ENCODE measurements at regions not wholly inside any gene's neighbourhood (a gene's known extent, or its start where the extent isn't known, plus 50 kb on each side); places are given as distances from the start of the nearest gene placed in this dataset.
"Not testable (repeated sequence)": the region's sequence is repeated elsewhere in the genome, so short reads cannot be mapped to it uniquely, and the experiment has no call there.

DNA sequence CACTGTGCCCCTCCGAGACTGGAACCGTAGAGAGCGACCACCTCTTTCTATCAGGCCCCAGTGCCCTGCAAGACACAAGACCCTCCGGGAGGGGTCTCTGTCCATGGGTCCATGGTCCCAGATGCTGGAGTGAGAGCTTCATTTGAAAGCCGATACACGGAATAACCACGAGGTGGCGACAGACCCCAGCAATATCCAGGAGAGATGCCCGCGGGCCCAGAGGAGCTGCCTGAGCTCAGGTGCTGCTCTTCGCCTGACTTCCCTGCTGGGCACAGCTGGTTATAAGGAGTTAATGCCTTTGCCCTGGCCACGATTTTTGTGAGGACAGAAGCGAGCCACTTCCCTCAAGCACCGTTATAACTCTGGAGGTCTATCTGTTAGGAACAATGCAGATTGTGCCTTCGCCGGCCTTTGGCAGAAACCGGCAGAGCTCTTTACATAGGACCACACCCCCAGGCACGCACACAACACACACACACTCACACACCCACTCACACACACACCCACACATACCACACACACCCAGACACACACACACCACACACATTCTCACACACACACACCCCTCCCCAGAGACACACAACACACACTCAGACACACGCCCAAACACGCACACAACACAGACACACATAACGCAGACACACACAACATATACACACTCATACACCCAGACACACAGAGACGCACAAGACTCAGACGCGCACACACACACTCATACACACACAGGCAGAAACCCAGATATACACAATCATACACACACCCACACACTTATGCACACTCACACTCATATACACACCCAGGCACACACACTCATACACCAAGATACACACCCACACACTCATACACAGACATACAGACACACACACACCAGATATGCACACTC, 436.4 kb downstream of the SOX9 start:
- DNase-seq (ENCODE audit: low spot score): peak; percentile 57

GRCh38 chr17:72558971-72559476, 438.2 kb downstream of the SOX9 start:
- no peak for DNase-seq (ENCODE audit: low spot score)

DNA sequence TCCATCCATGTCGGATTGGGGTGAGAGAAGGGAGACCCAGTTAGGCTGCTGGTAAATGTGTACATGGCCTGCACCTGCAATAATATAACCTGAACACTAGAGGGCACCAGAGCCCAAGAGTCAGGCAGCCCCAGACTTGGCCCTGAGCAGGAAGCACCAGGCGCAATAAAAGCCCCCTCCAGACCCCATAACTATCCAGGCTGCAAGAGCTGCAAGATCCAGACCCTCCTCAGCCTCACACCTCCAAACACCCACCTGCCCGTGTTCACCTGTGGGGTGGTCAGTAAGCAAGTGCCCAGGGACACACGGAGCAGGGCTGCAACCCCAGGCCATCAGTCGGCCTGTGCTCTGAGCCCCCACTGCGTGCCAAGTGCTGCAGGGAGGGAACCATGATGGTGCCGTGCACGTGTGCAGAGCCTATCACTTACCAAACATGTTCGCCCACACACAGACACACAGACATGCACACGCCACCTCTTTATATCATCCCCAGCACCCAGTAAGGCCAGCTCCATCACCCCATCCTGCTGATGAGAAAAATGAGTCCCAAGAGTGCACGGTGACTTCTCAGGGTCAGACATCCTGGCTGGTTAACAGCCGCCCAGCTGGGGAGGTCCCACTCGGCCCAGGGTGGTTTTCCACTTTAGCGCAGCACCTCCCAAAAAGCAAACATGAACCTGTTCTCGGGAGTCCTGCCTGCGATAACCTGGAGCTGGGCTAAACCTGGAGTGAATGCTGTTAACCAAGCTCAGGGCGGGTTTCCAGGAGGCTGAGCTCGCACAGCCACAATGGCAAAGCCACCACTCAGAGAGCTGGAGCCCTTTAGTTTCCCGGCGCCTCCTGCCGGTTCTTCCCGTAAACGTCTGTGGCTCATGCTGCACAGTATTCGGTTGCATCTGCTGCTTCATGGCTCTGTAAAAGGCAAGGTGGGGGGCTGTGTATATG, 439.8 kb downstream of the SOX9 start:
- DNase-seq (ENCODE audit: low spot score): peak; percentile 68

DNA sequence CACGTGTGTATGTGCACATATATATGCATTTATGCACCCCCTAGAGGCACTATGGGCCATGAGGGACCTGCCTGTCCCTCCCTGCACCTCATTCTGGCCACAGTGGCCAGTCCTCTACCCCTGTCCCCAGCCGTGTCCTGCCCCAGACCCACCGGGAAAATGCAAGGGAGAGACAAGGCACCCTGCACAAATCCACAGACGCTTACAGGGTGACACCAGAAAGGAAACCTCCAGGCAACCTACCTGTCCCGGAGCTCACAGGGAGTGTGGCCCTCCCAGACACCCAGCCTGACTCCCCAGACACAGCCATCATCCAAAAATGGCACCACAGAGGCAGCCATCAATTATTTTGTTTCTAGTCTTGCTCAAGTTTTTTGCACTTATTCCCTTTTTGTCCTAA, 440.4 kb downstream of the SOX9 start:
- no peak for DNase-seq (ENCODE audit: low spot score)

GRCh38 chr17:72561680-72562079, 440.9 kb downstream of the SOX9 start:
- no peak for DNase-seq (ENCODE audit: low spot score)

DNA sequence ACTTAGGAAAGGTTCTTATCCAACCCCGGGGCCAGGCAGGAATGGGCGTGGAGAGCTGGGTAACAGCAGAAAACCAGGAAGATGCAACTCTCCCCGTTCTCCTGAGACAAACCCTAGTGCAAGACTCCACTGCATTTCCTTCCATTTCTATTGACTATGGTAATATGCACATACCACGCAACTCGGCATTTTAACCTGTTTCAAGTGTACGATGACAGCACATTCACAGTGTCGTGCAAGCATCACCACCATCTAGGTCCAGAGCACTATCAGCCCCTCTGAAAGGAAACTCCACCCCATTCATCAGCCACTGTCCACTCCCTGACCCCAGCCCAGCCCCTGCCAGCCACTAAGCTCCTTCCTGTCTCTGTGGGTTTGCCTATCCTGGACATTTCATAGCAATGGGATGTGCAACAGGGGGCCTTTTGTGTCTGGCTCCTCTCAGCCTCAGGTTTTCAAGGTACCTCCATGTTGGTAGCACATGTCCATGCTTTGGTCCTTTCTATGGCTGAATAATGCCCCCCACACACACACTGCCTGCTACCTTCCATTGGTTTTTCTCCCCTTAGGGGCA, 441.9 kb downstream of the SOX9 start:
- no peak for DNase-seq (ENCODE audit: low spot score)

GRCh38 chr17:72563952-72564351, 443.1 kb downstream of the SOX9 start:
- no peak for DNase-seq (ENCODE audit: low spot score)

DNA sequence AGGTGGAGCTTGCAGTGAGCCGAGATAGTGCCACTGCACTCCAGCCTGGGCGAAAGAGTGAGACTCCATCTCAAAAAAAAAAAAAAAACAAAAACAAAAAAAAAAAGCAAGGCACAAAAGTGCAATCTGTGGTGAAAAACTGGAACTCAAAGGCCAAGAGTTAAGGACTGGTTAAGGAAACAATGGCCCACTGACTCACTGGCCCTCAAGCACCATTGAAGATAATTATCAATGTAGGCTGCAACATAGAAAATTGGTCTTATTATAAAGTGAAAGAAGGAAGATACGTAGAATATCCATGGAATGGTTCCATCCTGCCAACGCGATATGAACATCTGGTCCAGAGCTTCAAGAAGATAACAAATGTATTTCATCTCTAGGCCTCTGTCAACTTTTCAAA, 444.2 kb downstream of the SOX9 start:
- peak; percentile 69 for DNase-seq (ENCODE audit: low spot score)

- DNase-seq (ENCODE audit: low spot score): no peak
Measured at GRCh38 chr17:72565758-72566157, 444.9 kb downstream of the SOX9 start.

DNA sequence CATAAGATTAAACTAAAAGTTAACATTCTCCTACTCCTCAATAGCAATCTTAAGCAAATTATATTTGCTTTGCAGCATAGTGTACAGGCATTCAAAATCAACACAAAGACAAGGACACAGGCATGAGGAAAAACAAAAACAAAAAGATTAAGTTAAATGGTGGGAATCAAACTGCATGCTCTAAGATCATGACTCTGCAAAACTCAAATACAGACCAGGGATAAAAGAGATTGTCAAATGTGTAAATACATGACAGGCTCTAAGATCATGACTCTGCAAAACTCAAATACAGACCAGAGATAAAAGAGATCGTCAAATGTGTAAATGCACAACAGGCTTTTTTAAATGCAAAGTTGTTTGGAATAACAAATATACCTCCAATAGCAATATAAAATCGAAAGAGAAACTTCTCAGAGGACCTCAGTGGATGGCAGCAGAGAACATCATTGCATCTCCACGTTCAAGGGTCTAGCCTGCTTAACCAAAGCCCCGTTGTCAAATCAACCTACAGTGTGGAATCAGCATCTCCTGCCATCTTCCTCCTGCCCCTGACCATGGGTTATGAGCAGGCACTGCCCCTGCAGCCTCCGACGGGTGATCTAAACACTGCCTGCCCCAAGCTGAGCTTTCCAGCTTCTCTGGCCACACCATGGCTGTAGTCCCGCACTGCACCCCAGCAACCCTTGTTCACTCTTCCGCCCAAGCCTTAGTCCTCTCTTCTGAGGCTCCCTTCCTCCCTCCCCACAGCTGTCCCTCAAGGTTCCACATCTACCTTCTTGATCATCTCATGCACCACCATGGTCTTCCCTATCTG, 446.1 kb downstream of the SOX9 start:
- DNase-seq (ENCODE audit: low spot score): no peak

GRCh38 chr17:72567774-72568173, 447.0 kb downstream of the SOX9 start:
- DNase-seq (ENCODE audit: low spot score): no peak

DNA sequence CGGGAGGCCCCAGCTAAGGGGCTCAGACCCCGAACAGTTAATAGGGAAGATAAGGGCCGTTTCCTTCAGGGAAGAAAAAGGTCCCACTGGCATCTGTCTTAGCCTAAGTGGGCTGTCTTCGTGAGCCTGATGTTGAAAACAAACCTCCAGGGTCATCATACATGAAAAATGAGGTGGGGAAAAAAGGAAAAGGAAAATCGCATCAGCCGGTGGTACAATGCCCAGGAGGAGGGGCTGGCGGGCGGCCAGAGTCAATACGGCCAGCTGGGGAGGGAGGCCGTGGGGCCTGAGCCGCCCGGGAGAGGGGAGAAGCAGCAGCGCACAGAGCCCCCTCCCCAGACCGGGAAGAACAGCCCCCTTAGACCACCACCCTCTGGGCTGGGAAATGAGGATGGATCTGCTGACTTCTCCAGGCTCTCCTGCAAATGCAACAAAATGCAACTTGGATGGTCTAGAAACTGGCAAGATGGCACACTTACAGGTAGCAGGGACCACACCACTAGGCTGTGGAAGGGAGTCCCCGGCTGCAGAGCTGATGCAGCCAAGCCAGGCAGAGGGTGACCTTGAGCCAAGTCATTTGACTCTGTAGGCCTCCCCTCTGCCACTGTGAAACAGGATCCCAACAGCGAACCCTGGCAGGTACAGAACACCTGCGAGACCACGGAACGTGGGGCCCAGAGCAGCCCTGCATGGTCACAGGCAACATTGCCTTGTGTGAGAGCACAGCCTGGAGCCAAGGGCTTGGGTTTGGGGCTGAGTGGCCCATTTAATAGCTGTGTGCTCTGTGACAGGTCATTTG, 448.5 kb downstream of the SOX9 start:
- no peak for DNase-seq (ENCODE audit: low spot score)

GRCh38 chr17:72571813-72572396, 451.1 kb downstream of the SOX9 start:
- no peak for DNase-seq (ENCODE audit: low spot score)

DNA sequence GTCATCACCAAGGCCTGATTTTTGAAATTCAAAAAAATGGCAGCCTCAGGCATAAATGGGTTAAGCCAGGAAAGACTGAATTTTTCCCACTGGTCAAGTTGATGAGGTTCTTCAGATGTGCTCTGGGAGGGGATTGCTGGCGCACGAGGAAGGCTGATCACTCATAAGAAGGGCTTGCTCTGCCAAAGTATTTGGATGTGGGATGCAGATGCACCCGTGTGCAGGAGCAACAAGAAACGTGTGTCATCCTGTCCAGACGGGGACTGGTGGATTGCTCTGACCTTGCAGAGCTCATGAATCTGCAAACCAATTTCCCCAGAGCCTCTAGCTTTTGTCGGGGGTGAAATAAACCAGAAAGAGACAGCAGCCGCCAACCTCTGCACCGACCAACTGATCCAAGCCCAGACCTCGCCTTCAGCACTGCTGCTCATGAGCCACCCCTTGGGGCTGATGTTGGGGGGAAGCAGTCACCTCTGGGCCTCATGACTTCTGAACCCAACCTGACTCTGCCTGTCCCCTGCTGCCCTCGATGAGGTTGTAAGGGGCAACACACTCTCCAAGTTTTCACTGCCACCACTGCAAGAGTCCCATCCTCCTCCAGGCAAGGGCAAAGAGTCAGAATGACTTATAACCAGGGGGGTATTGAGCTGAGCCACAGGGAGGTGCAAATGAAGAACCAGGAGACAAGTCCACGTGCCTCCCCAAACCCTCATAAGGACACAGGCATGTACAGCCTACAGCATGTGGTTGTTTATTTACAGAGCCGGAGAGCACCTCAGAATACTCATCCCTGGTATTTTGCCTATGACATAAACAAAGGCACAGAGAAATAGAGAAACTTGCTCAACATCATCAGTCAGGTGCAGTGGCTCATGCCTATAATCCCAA, 452.0 kb downstream of the SOX9 start:
- DNase-seq (ENCODE audit: low spot score): no peak

- not testable (repeated sequence) for DNase-seq (ENCODE audit: low spot score)
Measured at GRCh38 chr17:72573492-72573801, 452.6 kb downstream of the SOX9 start.

GRCh38 chr17:72574675-72575510, 454.1 kb downstream of the SOX9 start:
- no peak for DNase-seq (ENCODE audit: low spot score)

DNA sequence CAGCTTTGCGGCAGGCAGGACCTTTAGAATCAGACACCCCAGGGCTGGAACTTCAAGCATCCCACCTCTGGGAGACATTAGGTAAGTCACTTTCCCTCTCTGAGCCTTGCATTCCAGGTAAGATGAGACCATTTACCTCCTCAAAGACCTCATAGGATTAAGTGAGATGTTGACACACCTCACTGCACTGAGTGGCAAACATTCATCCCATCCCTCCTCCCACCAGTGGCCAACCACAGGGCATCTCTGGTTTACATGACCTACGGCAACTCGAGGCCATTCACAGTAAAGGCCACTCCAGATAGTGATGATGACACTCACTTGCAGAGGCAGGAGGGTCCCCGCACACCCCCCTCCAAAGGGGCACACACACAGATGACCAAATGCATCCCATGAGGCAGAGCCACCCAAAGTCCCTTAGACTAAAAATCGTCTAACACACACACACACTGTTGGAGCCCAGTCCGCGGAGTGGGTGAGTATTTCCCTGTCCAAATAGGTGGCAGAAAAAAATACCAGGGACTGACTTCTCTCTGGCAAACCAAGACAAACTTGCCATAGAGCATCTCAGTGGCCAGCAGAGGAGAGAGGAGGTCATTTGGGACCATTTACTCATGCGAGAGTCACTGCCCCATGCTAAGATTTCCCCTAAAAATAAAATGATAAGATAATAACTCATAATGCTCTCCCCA, 454.9 kb downstream of the SOX9 start:
- no peak for DNase-seq (ENCODE audit: low spot score)

- DNase-seq (ENCODE audit: low spot score): peak; percentile 64
Measured at GRCh38 chr17:72576289-72576759, 455.5 kb downstream of the SOX9 start.

Data from COLO829 (cell line).